ENCODE measurements at regions not wholly inside any gene's neighbourhood (a gene's known extent, or its start where the extent isn't known, plus 50 kb on each side); places are given as distances from the start of the nearest gene placed in this dataset.

- TF ChIP-seq SIX5 (IDR thresholded peaks at IDR 0.05; ENCODE audit: low read depth, low read length) = no peak
- no peak for TF ChIP-seq CTCF (IDR thresholded peaks at IDR 0.05; ENCODE audit: control extremely low read depth in 1 of 3, insufficient read depth in 1 of 3, low read depth in 1 of 3, low read length in 3 of 3)
- no peak for TF ChIP-seq POLR2A (IDR thresholded peaks at IDR 0.05; ENCODE audit: control extremely low read depth in 1 of 2, low read depth in 2 of 2, low read length in 2 of 2)
- TF ChIP-seq CEBPB (IDR thresholded peaks at IDR 0.05; ENCODE audit: low read depth, low read length) = no peak
- no peak for TF ChIP-seq YY1 (IDR thresholded peaks at IDR 0.05; ENCODE audit: low read depth, low read length)
- no peak for TF ChIP-seq SUZ12 (IDR thresholded peaks at IDR 0.05; ENCODE audit: low read length)
- no peak for TF ChIP-seq EZH2 (IDR thresholded peaks at IDR 0.05; ENCODE audit: low read depth, low read length, severe bottlenecking)
- no peak for TF ChIP-seq TAF1 (IDR thresholded peaks at IDR 0.05; ENCODE audit: low read depth, low read length)
- TF ChIP-seq, protein P1, sequence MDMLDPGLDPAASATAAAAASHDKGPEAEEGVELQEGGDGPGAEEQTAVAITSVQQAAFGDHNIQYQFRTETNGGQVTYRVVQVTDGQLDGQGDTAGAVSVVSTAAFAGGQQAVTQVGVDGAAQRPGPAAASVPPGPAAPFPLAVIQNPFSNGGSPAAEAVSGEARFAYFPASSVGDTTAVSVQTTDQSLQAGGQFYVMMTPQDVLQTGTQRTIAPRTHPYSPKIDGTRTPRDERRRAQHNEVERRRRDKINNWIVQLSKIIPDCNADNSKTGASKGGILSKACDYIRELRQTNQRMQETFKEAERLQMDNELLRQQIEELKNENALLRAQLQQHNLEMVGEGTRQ (IDR thresholded peaks at IDR 0.05; ENCODE audit: low read length) = no peak
These were observed 164.4 kb downstream of the TSN start for GRCh38 chr2:121919803-121920202.
